Activated CD4-positive, CD25-positive, alpha-beta regulatory T cell treated with anti-CD3 and anti-CD28 coated beads, Interleukin-2, amount 50 U/mL, for 24 hours (primary cell): ENCODE measurements at regions not wholly inside any gene's neighbourhood (a gene's known extent, or its start where the extent isn't known, plus 50 kb on each side); places are given as distances from the start of the nearest gene placed in this dataset.

Experiments
- ATAC-seq, 2 donors: fragments of 150-1000 bp; cut with Tn5 transposase; one replicate each; pipeline ENCODE4 v1.10.0; 2021; ENCODE audit warnings: mild to moderate bottlenecking in 1 of 2, moderate library complexity in 1 of 2

DNA sequence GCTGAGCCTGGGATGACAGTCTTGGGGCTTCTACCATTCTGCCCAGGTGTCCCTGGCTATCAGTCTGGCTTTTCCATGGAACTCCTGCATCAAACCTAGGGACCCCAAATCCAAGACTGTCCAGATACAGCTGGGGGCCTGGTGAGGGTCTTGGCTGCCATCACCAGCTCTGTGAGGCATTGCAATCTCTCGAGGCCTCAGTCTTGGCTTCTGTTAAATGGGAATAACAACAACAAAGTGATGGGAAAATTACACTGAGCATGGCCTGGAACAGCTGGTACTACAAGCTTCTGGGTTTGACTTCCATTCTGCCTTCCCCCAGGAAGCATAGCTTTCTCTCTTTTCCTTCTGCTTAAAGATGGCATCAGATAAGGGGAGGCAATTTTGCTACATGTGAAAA lies 50.0 kb upstream of the LCTL start:
- ATAC-seq = no peak

DNA sequence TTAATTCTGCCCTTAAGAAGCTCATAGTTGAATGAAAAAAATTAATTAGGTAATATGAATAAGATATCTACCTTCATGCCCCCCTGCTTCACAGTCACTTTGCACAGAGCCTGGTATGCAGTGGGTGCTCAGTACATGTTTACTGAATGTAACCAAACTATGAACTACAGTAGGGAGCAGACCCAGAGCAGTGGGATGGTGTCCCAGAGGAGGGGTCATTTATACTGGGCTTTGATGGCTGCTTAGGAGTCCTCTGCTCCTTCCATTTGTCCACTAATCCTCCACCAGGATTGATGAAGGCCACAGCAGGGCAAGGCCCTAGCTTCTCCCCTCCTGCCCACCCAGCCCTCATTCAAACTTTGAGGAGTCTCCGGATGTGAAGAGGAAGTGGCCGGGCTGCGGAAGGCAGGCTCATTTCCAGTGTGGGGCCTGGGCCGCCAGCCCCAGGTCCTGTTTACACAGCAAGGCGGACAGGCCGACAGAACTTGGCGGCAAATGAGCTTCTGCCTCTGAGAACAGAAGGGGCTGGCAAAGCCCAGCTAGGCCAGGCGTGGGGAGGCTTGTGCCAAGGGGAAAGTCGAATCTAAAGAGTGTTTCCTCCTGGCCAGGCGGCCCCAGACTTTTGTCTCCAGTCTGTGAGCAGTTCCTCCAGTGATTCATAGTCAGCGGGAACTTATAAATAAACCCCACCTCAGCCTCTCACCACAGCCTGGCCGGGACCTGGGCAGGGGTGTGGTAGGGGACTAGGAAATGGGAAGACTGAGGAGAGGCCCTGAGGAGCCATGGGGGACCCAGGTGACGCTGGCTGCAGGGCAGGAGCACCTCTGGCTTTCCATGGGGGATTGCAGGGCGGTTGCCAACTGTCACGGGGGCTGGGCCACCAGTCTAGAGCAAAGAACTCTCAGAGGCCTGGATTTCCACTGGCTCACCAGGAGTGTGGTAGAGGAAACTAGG lies 51.6 kb upstream of the LCTL start:
- ATAC-seq = no peak

DNA sequence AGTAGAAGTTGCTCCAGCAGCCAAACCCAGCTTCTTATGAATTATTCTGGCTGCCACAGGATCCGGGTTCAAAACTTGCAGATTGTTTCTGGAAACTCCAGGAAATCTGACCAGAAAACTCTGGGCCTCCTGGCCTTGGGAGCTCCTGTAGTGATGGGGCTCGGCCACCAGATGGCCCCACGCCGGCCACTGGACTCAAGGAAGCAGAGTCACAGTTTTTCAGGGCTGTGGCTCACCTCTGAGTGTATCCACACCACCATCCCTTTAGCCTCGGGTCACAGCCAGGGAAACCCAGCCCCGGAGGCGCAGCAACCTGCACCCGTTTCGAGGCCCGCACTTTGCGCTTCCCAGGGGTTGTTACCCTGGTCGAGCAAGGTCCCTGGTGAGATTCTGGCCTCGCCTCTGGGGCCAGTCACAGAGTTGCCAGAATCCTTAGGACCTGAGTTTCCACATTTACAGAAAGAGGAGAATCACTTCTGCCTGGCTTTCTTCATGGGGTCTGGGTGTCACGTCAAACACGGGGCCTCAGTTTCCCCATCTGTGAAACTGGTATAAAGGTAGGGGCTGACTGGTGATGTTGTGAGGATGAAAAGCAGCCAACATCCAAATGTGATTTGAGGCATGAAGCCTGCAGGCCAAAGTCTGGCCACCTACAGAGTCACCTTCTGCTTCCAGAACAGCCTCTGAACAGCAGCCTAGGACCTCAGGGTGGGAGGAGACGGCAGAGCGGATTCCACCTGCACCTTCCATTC lies 53.5 kb upstream of the LCTL start:
- ATAC-seq = peak in 1 of 2 donors; percentile 45

DNA sequence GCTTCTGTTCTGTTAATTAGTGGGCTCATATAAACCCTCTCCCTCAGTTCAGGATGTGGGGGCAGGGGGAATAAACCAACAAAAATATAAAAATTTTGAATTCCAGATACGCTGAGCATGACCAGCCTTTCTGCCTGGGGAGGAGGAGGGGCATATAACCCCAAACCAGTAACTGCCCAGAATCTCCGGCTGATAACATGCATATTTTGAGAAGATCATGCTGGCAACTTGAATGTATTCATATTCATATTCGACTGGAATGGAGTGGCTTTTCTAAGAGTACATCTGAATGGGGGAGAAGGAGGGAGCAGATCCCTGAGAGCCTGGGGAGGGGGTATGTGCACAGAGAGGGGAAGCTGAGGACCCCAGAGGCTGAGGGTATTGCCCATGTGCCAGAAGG lies 54.5 kb upstream of the LCTL start:
- no peak for ATAC-seq

DNA sequence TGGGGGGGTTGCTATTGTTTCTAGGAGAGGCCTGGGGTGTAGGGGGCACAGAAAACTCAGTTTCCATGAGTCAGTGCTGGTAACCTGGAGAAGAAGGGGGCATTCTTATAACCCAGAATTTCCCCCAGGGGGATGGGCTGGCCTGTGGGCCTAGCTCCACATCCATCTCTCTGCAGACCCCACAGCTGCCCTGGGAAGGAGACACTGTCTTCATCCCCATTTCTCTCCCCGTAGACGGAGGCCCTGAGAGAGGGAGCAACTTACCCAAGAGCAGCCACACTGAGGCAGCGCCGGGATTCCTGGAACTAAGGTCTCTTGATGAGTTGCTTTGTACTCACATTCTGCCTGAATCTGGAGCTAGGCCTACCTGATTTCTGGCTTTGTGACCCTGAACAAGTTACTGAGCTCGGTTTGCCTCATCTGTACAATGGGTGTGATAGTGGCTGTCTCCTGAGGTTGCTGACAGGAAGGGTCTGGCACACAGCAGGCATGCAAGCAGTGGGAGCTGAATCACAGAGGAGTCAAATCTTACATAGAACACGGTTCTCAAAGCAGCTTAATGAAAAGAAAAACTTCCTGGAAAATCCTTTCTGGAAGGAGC lies 55.0 kb upstream of the LCTL start:
- ATAC-seq = no peak

DNA sequence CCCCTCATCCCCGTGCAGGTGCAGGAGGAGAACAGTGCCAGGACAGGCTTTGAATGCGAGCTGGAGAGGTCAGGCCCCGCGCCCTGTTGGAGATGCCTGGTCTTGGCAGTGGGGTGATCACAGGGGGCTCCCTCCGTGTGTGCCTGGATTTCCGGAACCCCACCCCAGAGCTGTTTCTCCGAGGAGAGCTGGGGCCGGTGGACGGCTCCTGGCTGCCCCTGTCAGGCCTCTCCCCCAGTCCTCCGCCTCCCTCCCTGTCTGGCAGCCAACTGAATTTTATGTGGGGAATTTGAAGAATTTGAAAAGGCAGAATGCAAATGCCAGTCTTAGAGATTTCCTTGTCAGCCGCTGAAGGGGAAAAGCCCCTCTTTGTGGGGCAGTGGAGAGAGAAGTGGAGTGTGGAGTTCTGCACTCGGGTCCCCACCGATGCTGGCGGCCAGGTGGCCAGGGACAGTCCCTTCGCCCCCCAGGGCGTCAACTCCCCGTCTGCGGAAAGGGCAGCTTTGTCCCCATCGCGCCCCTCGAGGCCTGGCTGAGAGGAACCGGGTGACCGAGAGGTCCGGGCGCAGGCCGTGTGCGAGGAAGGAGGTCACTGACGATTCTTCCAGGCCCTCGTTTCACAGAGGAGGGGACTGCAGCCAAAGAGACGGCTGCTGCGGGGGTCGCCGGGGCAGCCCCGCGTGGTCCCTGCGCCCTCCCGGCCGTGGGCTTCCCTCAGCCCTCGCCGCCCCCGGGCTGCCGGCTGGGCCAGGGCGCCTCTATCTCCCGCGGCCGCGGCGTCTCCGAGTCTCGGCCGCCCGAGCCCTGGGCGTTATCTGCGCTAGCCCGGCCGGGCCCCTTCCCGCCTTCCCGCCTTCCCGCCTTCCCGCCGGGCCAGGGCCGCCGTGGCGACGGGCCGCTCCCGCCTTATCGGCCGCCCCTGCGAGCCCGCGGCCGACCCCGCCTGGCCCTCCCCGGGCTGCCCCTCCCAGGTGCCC lies 56.0 kb upstream of the LCTL start:
- ATAC-seq = no peak

DNA sequence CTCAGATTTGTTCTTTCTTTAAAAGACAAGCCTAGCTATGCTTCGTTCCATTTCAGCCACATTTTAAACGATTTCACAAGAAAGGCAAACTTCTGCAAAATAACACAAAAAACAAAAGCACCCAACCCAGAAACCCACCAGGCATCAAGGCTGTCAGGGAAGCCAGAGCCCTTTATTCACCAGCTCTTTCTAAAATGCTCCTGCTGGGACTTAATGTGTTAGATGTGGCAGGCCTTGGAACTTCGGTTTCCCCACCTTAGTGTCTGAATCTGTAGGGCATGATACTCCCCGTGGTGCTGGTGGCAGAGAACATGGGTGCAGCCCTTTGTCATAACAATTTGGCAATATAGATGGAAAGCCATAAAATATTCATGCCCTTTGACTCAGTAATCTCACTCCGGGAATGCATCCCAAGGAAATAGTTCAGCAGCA lies 56.8 kb upstream of the LCTL start:
- ATAC-seq = no peak

DNA sequence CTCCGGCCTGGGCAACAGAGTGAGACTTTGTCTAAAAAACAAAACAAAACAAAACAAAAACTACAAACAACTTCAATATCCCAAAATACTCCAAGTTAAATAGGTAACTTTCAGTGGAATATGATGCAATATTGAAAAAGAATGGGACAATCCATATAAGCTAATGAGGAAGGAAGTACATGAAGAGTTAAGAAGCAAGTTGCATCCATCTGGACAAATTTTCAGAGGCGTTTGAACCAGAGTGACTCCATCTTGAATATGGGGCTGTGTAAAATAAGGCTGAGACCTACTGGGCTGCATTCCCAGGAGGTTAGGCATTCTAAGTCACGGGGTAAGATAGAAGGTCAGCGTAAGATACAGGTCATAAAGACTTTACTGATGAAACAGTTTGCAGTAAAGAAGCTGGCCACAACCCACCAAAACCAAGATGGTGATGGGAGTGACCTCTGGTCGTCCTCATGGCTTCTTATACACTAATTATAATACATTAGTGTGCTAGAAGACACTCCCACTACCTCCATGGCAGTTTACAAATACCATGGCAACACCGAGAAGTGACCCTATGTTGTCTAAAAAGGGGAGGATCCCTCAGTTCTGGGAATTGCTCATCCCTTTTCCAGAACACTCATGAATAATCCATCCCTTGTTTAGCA lies 58.1 kb upstream of the LCTL start:
- ATAC-seq = no peak

DNA sequence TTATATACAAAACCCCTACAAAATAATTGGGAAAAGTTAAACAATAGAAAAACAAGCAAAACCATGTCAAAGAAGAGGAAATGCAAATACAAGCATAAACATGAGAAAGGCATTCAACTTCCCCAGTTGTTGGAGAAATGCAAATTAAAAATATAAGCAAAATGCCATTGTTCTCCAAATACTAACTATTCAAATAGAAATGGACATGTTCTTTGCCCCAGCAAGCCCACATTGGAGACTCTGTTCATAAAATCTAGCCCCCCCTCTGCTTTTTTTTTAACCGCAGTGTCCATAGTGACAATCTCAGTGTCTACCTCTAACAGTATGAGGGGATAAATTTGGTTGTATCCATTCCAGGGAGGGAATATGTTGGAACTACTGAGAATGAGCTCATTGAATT lies 59.7 kb upstream of the LCTL start:
- ATAC-seq = no peak

DNA sequence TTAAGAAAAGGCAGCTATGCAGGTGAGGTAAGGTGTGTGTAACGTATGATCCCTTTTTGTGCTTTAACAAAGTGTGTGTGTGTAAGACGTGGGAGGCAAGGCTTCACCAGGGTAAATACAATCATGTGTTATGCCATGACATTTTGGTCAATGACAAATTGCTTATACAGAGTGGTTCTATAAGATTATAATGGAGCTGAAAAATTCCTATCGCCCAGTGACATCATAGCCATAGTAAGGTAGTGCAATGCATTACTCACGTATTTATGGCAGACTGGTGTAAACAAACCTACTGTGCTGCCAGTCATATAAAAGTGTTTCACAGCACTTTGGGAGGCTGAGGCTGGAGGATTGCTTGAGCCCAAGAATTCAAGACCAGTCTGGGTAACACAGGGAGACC lies 60.2 kb upstream of the LCTL start:
- no peak for ATAC-seq

DNA sequence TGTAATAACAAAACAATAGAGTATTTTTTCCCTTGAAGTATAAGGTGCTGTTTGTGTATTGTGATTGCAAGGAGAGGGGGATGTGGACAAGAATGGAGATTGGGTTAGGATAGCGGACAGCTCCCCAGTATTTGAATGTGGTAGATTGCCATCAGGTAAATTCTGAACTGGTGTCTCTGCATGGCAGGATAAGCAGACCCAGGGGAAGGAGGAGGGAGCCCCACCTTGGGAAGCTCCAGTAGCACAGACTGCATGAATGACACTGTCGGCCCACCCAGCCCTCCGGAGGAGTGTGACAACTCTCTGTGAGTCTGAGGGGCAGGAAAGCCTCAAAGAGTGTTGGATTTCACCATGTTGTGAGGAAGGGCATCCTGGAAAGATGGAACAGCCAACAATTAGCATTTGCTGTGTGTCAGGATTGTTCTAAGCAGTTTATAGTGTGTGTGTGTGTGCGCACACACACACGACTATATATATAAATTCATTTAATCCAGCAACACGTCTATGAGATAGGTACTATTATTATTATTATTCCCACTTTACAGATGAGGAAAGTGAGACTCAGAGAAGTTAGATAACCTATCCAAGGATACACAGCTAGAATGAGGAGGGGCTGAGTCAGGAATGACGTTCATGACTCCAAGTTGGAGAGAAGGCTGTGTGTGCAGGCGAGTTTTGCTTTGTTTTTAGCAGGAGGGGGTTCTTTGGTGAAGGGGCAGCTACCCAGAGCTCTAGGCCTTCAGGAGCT lies 63.4 kb upstream of the LCTL start:
- no peak for ATAC-seq

DNA sequence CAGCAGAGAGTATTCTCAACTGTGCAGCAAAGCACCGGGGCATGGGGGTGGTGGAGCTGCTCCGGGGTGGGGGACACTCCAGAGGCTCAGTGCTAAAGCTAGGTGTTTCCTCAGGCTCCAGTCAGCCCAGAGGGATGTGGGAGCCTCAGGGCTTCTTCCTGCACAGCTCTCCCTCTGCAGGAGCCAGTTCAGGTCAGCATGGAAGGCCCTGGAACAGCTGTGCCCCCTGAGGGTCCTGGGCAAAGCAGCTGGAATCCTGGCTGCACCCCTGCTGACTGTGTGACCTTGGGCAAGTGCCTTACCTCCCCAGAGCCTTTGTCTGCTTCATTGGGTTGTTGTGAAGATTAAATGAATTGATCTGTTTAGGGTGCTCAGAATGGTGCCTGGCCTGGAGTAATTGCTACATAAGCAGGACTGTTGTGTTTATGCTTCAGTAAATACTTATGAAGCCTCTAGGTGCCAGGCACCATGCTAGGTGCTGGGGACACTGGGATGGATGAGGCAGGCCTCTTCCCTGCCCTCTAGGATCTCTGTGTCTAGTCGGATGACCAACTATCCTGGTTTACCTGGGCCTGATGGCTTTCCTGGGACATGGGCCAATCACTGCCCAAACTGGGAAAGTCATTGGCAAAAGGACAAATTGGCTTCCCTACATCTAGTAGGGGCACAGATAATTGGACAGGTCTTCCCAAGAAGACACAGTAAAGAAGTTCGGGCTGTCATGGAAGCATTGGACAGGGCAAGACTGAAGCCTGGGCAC lies 64.2 kb upstream of the LCTL start:
- no peak for ATAC-seq

DNA sequence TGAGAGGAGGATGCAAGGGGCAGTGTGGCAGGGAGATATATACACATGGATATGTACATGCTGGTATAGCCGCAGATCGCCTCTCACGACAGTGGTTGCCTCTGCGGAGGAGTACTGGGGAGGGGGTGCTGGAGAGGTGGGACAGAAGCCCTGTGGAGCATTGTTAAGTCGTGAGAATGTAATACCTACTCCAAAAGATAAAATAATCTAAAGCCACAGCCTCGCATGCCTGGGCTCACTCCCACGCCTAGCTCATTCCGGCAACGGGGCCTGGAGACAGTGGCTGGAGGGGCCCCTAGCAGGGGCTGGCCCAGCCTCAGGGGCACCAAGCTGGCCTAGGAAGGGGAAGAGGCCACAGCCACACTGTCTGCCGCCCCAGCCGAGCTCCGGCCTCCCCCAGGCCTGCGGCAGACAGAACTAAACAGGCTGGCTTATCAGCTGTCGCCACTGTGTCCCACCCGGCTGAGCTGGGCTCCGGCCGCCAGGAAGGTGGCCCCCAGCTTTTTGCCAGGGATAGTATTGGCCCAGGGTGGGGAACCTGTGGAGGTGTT lies 65.1 kb upstream of the LCTL start:
- no peak for ATAC-seq

DNA sequence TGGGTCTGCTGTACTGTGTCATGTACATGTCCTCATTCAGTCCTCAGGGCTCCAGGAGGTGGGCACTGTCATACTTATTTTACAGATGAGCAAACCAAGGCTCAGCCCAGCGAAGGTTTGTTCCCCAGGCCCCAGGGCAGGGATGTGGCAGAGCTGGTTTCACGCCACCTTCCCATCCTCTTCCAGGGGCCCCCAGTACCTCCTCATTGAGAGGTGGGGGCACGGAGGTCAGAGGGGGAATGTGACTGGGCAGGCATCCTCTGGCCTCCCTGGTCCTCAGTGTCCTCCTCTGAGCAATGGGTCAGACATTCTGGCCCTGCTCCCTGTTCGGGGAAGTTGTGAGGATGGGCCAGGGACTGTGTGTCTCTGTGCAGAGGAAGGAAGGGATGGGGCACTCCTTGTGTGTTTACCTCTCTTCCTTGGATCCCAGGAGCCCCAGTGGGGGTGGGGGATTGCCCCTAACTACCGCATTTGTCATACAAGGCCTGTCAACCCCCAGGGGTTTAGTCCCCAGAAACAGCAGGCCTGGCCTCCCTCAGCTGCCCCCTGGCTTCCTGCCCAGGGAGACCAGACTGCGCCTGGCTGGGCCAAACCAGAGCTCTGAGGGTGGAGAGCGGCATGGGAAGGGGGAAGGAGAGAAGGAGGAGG lies 65.9 kb upstream of the LCTL start:
- ATAC-seq = no peak

DNA sequence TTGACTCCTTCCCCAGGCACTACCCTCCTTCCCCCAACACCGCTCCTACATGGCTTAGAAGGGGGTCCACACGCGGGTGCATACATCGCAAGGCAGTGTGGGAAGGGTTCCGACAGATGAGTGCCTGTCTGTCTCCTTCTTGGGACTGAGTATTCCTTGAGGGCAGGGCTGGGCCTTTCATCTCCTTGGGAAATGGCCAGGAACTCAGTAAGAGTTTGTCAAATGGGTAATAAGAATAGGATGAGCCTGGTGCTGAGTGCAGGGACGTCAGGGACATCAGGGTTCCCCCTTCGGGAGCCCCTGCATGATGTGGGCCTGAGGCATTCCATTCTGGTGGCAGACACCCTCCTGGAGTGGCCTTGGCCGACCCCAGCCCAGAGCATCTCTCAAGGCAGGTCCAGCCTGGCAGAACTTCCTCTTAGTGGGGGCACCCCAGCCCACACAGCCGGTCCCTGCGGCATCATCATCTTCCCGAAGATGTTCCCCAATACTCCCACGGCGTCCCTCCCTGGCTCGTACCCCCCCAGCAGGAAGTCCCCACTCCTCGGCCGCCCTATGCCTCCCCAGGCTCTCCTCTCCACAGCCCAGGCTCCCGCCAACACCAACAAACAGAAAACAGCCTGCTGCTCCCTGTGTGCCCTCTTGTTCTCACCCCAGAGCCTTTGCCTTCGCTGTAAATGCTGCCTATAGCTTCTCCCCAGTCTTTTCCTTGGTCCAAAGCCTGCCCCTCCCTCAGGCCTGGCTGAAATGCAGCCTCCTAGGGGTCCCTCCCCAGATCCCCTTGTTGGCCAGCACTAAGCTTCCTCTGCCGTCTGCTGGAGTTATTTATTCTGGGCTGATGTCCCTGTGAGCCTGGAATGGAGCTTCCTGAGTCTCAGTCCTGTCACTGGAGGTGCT lies 67.5 kb upstream of the LCTL start:
- no peak for ATAC-seq

DNA sequence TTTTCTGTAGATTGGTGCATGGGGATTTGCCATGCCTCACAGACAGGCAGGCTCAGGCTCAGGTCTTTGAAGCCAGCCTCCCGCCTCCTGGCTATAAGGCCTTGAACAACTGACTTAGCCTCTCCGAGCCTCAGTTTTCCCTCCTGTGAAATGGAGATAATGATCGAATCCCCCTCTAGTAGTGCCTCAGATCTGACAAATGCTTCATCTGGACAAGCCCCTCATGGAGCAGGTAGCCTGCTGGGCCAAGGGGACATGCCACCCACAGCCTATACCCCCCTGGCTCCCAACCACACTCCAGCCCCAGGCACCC lies 68.1 kb upstream of the LCTL start:
- no peak for ATAC-seq

DNA sequence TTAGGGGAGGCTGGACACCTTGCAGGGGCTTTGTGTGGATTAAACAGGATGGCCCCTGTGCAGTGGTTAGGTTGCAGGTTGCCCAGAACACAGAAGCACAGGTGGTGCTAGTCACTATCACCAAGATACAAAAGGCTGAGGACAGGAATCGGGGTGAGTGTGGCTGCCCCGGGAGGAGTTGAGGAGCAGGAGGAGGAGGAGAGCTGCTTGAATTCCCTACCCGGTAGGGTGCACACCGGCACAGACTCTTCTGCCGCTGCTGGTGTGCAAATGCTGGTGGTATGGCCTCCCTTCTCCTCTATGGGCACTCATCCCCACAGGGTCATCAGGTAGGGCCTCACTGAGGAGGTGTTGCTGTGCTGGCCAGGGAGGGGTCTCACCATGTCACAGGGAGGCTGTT lies 67.5 kb upstream of the SMAD6 start:
- ATAC-seq = no peak

DNA sequence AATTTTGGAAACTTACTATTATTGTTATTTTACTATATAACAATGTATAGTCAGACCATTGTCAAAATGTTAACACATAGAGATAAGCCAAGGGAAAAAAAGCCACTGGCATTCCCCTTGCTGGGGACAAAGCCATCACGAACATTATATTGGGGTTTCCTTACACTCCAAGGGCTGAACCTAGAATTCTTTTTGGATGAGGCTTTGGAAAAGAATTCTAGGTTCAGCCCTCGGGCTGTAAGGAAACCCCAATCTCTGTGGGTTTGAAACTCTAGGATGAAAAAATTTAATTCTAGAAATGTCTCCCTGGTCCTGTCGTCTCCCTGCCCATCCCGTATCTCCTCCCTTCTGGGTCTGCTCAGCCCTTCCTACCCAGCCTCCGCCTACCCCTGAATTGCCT lies 67.0 kb upstream of the SMAD6 start:
- ATAC-seq = no peak

DNA sequence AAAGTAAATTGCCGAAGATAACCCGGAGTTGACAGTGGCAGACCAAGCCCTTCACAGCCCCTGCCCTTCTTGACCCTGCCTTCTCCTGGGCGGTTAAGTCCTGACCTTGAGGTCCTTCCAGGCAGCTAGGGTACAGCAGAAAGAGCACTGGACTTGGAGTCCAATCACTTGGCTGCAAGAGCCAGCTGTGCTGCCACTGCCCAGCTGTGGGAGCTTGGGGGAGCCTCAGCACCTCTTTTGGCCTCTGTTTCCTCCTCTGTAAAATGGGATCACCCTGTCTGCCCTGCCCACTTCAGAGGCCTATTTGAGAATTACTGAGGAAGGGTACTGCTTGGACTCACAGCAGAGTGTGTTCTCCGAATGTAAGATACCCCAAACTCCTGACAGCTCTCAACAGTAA lies 66.2 kb upstream of the SMAD6 start:
- ATAC-seq = no peak
